ENCODE measurements at regions not wholly inside any gene's neighbourhood (a gene's known extent, or its start where the extent isn't known, plus 50 kb on each side); places are given as distances from the start of the nearest gene placed in this dataset.
"Not testable (repeated sequence)": the region's sequence is repeated elsewhere in the genome, so short reads cannot be mapped to it uniquely, and the experiment has no call there.

DNA sequence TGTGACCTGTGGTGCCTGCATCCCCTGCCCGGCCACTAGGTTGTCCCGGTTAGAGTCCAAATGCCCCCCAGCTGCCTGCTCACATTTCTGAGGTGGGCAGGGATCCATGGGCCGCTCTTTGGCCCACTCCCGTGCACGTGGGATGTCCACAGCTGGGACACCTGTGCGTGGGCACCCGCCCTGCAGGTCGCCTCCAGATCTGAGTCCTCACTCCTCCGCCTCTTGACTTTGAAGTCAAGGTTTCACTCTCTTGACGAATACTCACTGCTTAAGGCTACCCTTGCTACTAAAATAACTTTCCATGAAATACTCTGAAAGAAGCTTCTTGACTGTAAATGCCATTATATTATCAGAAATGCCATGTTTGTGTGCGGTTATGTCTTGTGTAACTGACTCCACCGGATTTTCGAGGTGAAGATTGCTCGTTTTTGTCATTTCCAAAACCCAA is 358.2 kb downstream of the BCL2L11 start:
- H3K4me1 Mint-ChIP-seq; H3K27ac ChIP-seq (ENCODE audit: low read depth, low read length); H3K4me3 Mint-ChIP-seq; H3K36me3 Mint-ChIP-seq (ENCODE audit: low read depth); H3K9ac ChIP-seq (ENCODE audit: extremely low read depth, low read length, poor library complexity, severe bottlenecking); H3K9me3 ChIP-seq (ENCODE audit: control insufficient read depth, low read length); H3K4me3 ChIP-seq (ENCODE audit: low read length); H3K27me3 ChIP-seq (ENCODE audit: control insufficient read depth, insufficient read depth, low read length, poor library complexity, severe bottlenecking); H3K4me1 ChIP-seq (ENCODE audit: control insufficient read depth, insufficient read depth, low read length); H3K9me3 Mint-ChIP-seq; H3K27ac Mint-ChIP-seq; H3K36me3 ChIP-seq (ENCODE audit: control insufficient read depth, insufficient read depth, low read length); H3K27me3 Mint-ChIP-seq (ENCODE audit: insufficient read depth): not testable (repeated sequence)
- WGBS, 2 experiments (ENCODE audit: insufficient coverage in 1 of 2, insufficient read length in 1 of 2), result 91% methylated on average over 9 of the region's 14 CpGs; no CpG with 5 or more reads in 1 of the 2 experiments
- peak; percentile 54 for DNase-seq

DNA sequence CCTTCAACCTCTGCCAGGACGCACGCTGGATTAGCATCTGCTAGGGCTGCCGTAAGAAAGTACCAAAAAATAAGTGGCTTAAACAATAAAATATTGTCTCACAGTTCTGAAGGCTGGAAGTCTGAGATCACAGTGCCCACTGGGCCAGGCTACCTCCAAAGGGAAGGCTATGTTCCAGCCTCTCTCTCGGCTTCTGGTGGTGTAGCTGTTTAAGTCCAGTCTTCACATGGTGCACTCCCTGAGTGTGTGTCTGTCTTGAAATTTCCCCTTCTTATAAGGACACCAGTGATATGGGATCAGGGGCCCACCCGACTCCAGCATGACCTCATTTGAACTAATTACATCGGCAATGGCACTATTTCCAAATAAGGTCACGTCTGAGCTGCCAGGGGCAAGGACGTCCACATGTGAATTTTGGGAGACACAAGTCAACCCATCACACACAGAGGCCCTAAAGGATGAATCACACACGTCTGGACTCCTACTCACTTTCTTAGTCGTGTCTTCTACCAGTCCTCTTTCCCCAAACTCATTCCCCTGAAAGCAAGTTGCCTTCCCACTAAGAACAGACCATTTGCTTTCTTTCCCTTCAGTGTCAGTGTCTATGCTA is 359.4 kb downstream of the BCL2L11 start:
- H3K27ac ChIP-seq (ENCODE audit: low read depth, low read length); H3K27ac Mint-ChIP-seq; H3K27me3 ChIP-seq (ENCODE audit: control insufficient read depth, insufficient read depth, low read length, poor library complexity, severe bottlenecking); H3K4me1 Mint-ChIP-seq; H3K9ac ChIP-seq (ENCODE audit: extremely low read depth, low read length, poor library complexity, severe bottlenecking); H3K27me3 Mint-ChIP-seq (ENCODE audit: insufficient read depth); H3K4me3 Mint-ChIP-seq; H3K9me3 ChIP-seq (ENCODE audit: control insufficient read depth, low read length); H3K4me3 ChIP-seq (ENCODE audit: low read length); H3K36me3 ChIP-seq (ENCODE audit: control insufficient read depth, insufficient read depth, low read length); H3K9me3 Mint-ChIP-seq; H3K36me3 Mint-ChIP-seq (ENCODE audit: low read depth); H3K4me1 ChIP-seq (ENCODE audit: control insufficient read depth, insufficient read depth, low read length): not testable (repeated sequence)
- peak; percentile 34 for DNase-seq
- WGBS, 2 experiments (ENCODE audit: insufficient coverage in 1 of 2, insufficient read length in 1 of 2), result 81 to 90% methylated on average over 2 to 10 of the region's 10 CpGs

DNA sequence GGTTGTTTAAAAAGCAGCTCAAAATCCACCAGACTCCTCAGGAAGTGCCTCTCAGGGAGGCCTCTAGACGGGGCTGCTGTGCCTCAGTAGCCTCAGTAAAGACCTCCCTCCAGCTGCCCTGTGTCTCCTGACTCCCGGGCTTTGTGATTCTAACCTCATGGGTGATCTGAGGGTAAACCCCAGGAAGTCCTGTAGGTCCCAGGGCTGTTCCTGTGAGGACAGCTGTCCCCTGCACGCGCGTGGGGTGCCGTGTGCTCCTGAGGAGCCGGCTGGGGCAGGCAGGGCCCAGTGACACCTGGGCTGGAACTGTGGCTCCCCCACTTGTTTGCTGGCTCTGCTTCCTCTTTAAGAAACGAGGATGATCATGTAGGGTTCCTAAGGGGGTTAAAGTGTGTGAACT is 359.9 kb downstream of the BCL2L11 start:
- H3K4me1 ChIP-seq (ENCODE audit: control insufficient read depth, insufficient read depth, low read length); H3K27me3 Mint-ChIP-seq (ENCODE audit: insufficient read depth); H3K4me3 Mint-ChIP-seq; H3K9me3 Mint-ChIP-seq; H3K27ac ChIP-seq (ENCODE audit: low read depth, low read length); H3K36me3 Mint-ChIP-seq (ENCODE audit: low read depth); H3K9ac ChIP-seq (ENCODE audit: extremely low read depth, low read length, poor library complexity, severe bottlenecking); H3K36me3 ChIP-seq (ENCODE audit: control insufficient read depth, insufficient read depth, low read length); H3K27ac Mint-ChIP-seq; H3K4me1 Mint-ChIP-seq; H3K27me3 ChIP-seq (ENCODE audit: control insufficient read depth, insufficient read depth, low read length, poor library complexity, severe bottlenecking); H3K9me3 ChIP-seq (ENCODE audit: control insufficient read depth, low read length); H3K4me3 ChIP-seq (ENCODE audit: low read length): not testable (repeated sequence)
- TF ChIP-seq, protein P1, sequence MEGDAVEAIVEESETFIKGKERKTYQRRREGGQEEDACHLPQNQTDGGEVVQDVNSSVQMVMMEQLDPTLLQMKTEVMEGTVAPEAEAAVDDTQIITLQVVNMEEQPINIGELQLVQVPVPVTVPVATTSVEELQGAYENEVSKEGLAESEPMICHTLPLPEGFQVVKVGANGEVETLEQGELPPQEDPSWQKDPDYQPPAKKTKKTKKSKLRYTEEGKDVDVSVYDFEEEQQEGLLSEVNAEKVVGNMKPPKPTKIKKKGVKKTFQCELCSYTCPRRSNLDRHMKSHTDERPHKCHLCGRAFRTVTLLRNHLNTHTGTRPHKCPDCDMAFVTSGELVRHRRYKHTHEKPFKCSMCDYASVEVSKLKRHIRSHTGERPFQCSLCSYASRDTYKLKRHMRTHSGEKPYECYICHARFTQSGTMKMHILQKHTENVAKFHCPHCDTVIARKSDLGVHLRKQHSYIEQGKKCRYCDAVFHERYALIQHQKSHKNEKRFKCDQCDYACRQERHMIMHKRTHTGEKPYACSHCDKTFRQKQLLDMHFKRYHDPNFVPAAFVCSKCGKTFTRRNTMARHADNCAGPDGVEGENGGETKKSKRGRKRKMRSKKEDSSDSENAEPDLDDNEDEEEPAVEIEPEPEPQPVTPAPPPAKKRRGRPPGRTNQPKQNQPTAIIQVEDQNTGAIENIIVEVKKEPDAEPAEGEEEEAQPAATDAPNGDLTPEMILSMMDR (conservative IDR thresholded peaks at IDR 0.05), result peak; percentile 35
- WGBS, 2 experiments (ENCODE audit: insufficient coverage in 1 of 2, insufficient read length in 1 of 2), result 67 to 84% methylated on average over 1 to 8 of the region's 8 CpGs
- DNase-seq, result peak; percentile 31

DNA sequence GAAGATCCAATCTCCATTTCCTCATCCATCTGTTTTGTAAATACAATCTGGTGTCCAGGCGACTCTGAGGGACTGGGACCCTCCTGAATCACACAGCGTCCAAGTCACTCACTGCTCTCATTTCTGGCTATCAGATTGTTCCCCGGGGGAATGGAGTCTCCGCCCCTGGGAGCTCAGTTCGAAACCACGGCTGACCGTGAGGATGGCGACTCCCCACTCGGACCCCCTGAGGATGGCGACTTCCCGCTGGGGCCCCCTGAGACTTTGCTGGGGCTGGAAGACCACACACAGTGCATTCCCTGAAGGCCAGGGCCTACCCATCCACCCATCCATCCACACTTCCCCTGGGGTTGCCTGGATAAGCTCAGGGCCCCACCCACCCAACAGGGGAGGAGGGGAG is 360.5 kb downstream of the BCL2L11 start:
- H3K4me1 ChIP-seq (ENCODE audit: control insufficient read depth, insufficient read depth, low read length); H3K27me3 Mint-ChIP-seq (ENCODE audit: insufficient read depth); H3K4me3 Mint-ChIP-seq; H3K27ac ChIP-seq (ENCODE audit: low read depth, low read length); H3K36me3 ChIP-seq (ENCODE audit: control insufficient read depth, insufficient read depth, low read length); H3K4me3 ChIP-seq (ENCODE audit: low read length); H3K27ac Mint-ChIP-seq; H3K27me3 ChIP-seq (ENCODE audit: control insufficient read depth, insufficient read depth, low read length, poor library complexity, severe bottlenecking); H3K36me3 Mint-ChIP-seq (ENCODE audit: low read depth); H3K9me3 Mint-ChIP-seq; H3K9ac ChIP-seq (ENCODE audit: extremely low read depth, low read length, poor library complexity, severe bottlenecking); H3K9me3 ChIP-seq (ENCODE audit: control insufficient read depth, low read length); H3K4me1 Mint-ChIP-seq: not testable (repeated sequence)
- peak; percentile 55 for DNase-seq
- WGBS, 2 experiments (ENCODE audit: insufficient coverage in 1 of 2, insufficient read length in 1 of 2), result 83% methylated on average over 9 of the region's 11 CpGs; no CpG with 5 or more reads in 1 of the 2 experiments

DNA sequence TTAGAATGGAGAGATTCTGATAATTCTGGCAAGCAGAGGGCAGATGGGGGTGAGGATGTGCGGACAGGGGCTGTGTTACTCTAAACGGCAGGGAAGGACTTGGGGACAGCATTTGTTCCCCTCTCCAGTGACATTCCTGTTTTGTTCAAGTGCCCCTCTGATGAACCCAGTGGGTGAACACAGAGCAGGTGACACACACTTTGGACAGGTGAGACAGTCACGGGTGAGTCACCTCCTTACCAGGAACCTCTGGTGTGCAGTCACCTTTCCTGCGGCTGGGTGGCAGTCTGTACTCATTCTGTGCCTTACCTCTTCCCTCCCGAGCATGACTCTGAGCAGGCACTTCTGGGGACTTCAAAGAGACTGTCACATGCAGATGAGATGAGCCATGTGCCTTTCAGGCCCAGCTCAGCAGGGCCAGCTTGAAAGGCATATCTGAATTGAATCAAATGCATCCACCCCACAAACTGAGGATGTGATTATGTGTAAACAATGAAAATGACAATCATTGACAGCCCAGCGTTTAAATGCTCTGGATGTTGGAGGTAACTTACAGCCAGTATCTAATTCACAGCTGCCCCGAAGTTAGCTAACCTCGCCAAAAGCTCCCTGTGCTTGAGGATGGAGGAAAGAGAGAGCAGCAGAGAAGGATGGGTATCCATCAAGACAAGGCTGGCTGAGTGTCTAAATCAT is 362.4 kb downstream of the BCL2L11 start:
- DNase-seq, result peak; percentile 36
- H3K36me3 Mint-ChIP-seq (ENCODE audit: low read depth); H3K4me1 Mint-ChIP-seq; H3K4me3 Mint-ChIP-seq; H3K9me3 Mint-ChIP-seq; H3K27me3 Mint-ChIP-seq (ENCODE audit: insufficient read depth); H3K4me1 ChIP-seq (ENCODE audit: control insufficient read depth, insufficient read depth, low read length); H3K9ac ChIP-seq (ENCODE audit: extremely low read depth, low read length, poor library complexity, severe bottlenecking); H3K27me3 ChIP-seq (ENCODE audit: control insufficient read depth, insufficient read depth, low read length, poor library complexity, severe bottlenecking); H3K27ac Mint-ChIP-seq; H3K9me3 ChIP-seq (ENCODE audit: control insufficient read depth, low read length); H3K36me3 ChIP-seq (ENCODE audit: control insufficient read depth, insufficient read depth, low read length); H3K4me3 ChIP-seq (ENCODE audit: low read length); H3K27ac ChIP-seq (ENCODE audit: low read depth, low read length): not testable (repeated sequence)
- WGBS, 2 experiments (ENCODE audit: insufficient coverage in 1 of 2, insufficient read length in 1 of 2), result 50 to 87% methylated on average over 1 to 4 of the region's 8 CpGs

DNA sequence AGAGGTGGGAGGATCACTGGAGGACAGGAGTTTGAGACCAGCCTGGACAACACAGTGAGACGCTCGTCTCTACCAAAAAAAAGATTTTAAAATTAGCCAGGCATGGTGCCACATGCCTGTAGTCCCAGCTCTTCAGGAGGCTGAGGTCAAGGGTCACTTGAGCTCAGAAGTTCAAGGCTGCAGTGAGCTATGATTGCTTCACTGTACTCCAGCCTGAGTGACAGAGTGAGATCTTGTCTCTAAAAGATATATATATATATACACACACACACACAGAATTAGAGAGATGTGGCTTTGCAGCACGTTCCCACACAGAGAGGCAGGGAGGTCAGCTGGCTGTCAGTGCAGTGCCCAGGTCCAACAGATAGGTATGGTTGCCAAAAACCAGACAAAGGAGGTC is 363.4 kb downstream of the BCL2L11 start:
- not testable (repeated sequence) for H3K4me1 Mint-ChIP-seq; H3K36me3 Mint-ChIP-seq (ENCODE audit: low read depth); H3K36me3 ChIP-seq (ENCODE audit: control insufficient read depth, insufficient read depth, low read length); H3K4me3 Mint-ChIP-seq; H3K4me1 ChIP-seq (ENCODE audit: control insufficient read depth, insufficient read depth, low read length); H3K4me3 ChIP-seq (ENCODE audit: low read length); H3K27me3 ChIP-seq (ENCODE audit: control insufficient read depth, insufficient read depth, low read length, poor library complexity, severe bottlenecking); H3K9me3 Mint-ChIP-seq; H3K27me3 Mint-ChIP-seq (ENCODE audit: insufficient read depth); H3K9me3 ChIP-seq (ENCODE audit: control insufficient read depth, low read length); H3K27ac ChIP-seq (ENCODE audit: low read depth, low read length); H3K9ac ChIP-seq (ENCODE audit: extremely low read depth, low read length, poor library complexity, severe bottlenecking); H3K27ac Mint-ChIP-seq
- no CpG with 5 or more reads among the region's 3 CpGs for WGBS, 2 experiments (ENCODE audit: insufficient coverage in 1 of 2, insufficient read length in 1 of 2)
- peak; percentile 5 for DNase-seq
